Fibroblast of skin of back (primary cell): ENCODE measurements at regions not wholly inside any gene's neighbourhood (a gene's known extent, or its start where the extent isn't known, plus 50 kb on each side); places are given as distances from the start of the nearest gene placed in this dataset.

Experiments
- DNase-seq: peaks from one replicate; pipeline ENCODE4 v3.0.0-alpha.2; 2013

DNA sequence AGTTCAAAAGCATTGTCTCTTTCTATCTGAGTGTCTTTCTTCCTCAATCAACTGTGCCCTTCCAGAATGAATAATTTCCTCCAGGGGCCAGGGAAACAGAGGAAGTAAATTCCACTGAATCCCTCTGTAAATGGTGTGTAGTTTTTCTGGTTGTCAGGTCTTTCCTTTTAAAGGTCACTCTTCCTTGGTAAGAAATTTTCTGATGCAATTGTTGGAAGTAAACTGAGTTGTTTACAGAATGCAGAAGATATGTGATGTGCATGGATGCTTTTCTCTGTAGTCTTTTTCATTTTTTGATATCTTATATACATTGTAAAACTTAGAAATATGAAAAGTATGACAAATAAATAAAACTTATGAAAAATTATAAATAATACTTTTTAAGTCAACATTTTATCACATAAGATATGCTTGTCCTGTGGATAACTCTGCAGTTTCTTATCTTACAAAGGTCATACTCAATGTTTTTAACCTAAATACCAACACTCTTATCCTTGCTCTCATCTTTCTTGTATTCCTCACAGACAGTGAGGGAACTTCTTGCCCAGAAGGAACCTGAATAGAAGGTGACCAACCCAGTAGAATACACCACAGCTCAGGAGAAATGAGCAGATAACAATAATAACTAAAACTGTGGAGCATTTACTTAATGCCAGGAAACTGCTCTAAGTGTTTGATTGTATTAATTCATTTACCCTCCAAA, 234.5 kb downstream of the METTL4 start:
- DNase-seq = no peak

GRCh38 chr18:2337552-2338141, 233.7 kb downstream of the METTL4 start:
- DNase-seq = peak; percentile 25

DNA sequence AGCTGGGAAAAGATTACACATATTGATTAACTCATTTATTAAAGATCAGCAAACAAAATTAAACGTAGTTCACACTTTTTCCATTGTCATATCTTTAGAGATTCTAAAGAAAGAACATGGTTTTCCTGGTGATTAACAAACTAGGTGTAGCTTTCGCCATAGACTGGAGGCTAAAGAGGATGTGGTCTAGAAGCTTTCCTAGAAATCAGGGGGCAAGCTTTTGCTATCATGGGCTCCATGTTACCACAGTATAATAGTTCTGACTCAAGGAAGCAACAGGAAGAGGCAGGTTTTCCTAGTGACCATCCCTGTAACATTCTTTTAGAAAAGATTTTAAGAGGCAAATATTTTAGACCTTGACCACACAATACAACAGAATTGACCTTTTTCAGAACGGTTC, 232.7 kb downstream of the METTL4 start:
- DNase-seq = no peak

GRCh38 chr18:2340335-2340734, 231.0 kb downstream of the METTL4 start:
- no peak for DNase-seq

GRCh38 chr18:2348003-2348402, 223.3 kb downstream of the METTL4 start:
- no peak for DNase-seq

DNA sequence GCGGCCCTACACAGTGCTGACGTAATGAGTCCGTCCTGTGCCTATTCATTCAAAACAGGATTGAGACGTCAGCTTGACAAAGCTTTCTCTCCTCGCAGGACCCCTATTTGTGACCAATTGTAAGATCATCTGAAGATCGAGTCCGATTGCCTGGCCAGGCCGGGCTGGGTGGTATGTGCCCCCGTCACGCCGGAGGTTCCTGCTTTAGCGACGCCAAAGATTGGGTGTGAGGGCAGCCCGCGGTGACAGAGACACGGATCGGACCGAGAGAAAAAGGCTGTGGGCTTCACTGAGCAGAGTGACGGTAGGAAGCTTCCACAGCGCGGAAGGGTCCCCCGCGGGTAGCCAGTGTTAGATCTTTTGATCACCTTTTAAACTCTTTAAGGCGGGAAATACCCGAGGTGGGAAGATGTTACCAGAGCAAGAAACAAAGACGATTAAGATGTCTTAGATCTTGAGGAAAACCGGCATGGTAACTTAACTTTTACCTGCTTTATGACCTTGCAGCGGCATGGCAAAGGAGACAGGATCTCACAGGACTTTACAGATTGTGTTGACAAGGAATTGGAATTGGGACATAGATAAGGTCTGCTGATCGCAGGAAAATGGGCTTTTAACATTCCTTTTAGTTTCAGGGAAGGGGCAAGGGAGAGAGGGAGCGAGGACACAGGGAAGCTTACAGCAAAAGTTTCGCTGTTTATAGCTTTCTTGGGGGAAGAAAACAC, 220.0 kb downstream of the METTL4 start:
- no peak for DNase-seq

DNA sequence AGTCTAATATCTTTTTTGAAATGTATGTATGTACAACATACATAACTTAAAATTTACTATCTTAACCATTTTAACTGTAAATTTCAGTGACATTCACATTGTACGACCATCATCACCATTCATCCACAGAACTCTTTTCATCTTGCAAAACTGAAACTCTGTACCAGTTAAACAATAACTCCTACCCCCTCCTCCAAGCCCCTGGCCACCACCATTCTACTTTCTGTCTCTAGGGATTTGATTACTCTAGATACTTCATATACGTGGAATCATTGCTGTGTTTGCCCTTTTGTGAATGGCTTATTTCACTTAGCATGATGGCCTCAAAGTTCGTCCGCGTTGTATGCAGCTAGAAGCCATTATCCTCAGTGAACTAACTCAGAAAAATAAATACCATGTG, 217.0 kb downstream of the METTL4 start:
- DNase-seq = no peak

- no peak for DNase-seq
Observed at GRCh38 chr18:2356906-2357305, 214.4 kb downstream of the METTL4 start.

DNA sequence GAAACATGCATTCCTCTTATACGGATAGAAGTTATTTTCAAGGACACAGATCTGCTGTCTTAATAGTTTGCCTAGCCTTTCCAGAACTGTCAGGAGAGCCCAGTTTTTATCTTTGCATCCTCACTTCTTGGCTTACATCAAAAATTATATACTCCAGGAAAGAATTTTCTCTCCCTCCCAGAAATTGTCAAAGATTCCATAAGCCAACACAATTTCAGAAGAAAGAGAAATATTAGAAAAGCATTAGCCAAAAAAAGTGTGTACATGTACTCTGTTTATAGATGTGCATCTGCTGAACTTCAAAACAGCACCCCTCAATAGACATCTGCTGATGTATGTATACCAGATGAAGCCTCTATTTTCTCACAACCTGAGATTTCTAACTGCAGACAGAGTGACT, 210.4 kb downstream of the METTL4 start:
- DNase-seq = no peak

GRCh38 chr18:2368102-2368501, 203.2 kb downstream of the METTL4 start:
- DNase-seq = no peak

GRCh38 chr18:2376707-2377106, 194.6 kb downstream of the METTL4 start:
- DNase-seq = no peak

- DNase-seq = no peak
Observed at GRCh38 chr18:2380101-2380500, 191.2 kb downstream of the METTL4 start.

DNA sequence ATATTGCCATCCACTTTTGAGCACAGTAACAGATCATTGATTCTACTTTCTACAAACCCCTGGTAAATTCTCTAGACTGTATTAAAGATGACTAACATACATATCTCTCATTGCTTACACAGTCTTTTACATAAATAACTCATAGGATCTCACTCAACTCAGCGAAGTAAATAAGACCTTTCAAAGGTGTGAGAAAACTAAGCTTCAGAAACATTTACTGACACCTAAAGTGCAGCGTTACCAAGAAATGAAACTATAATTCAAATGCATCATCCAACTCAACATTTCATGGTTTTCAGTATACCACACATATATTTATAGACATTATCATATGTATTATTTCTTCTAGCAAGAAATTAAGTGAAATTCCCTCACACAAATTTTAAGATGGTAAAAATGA, 189.8 kb downstream of the METTL4 start:
- no peak for DNase-seq

GRCh38 chr18:2387588-2387987, 183.7 kb downstream of the METTL4 start:
- DNase-seq = no peak

DNA sequence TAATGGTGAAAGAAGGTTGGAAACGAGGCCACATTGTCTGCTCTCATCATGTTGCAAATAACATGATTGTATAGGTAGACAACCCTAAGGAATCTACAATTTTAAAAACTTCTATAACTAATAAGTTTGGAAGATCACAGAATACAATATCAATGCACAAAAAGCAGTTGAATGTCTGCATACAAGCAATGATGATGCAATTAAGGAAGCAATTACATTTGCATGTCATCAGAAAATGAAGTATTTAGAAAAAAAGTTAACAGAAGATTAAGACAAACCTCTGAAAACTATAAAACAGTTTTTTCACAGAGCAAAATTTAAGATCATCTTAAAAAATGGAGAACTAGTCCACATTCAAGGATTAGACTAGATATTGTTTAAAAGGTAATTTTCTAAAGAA, 181.1 kb downstream of the METTL4 start:
- no peak for DNase-seq

DNA sequence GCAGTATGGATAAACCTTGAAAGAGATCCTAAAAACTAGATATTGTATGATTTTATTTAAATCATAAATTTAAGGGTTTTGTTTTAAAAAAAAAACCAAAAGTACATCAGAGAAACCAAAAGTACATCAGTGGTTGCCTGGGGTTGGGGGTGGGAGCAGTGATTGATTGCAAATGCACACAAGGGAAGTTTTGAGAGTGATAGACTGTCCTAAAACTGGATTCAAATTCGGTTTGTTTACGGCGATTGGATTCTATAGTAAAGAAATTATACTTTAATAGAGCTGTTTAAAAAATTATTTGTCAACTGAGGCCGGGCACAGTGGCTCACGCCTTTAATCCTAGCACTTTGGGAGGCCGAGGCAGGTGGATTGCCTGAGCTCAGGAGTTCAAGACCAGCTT, 179.8 kb downstream of the METTL4 start:
- DNase-seq = no peak

DNA sequence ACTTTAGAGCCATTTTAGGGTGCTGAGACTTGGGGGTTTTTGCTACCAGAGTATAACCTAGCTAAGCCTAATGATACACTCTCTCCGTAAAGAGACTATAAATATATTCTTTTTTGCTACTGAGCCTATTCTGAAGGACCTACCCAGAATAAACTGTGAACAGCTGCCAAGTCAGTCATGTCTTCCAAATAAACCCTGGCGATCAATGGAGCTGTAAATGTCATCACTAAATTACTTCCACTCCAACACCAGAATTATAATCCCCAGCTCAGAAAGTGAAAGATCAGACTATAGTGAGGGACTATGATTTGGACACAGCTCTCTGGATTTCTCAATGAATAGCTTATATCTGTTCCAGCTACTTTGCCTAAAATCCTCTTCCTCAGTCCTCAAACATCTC, 178.9 kb downstream of the METTL4 start:
- DNase-seq = no peak

DNA sequence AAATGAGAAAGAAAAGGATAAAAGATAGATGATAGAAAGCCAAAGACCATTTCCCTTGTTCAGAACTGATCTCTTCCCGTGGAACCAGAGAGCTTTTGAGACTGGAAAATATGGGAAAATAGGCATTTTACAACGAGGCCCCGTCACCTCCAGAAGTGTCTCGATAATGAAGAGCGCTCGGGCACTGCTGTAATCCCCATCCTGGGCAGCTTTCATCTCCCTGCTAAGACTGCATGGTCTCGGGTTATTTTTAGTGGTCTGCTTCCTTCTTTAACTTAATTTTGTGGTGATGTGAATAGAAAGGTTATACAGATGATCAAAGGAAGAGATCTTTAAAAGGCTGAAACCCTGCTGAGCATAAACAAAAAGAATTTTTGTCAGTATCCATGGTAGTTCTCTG, 176.6 kb downstream of the METTL4 start:
- no peak for DNase-seq

GRCh38 chr18:2395427-2396161, 175.7 kb downstream of the METTL4 start:
- DNase-seq = no peak

DNA sequence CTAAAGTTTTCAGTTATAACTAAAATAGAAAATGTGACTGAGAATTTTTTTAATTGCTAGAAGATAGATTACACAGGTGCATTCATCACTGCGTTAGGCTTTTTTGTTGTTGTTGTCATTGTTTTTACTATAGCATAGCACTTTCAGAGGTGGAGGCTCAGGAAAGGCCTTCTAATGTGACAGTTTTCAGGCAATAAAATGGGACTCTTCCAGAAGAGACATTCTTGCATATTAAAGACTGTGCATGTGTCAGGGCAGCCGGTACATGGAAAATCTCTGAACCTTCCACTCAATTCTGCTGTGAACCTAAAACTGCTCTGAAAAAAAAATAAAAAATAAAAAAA, 175.2 kb downstream of the METTL4 start:
- DNase-seq = no peak

DNA sequence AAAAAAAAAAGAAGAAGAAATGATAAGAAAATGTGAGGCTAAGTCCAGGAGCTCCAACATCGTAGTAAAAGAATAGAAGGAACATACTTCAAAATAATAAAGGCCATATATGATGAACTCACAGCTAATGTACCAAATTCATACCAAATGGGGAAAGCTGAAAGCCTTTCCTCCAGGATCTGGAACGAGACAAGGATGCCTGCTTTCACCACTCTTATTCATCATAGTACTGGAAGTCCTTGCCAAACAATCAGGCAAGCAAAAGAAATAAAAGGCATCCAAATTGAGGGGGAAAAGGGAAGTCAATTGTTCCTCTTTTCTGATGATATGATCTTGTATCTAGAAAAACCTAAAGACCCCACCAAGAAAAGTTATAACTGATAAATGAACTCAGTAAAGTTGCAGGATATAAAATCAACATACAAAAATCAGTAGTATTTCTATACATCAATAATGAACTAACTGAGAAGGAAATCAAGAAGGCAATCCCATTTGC, 170.6 kb downstream of the METTL4 start:
- no peak for DNase-seq

DNA sequence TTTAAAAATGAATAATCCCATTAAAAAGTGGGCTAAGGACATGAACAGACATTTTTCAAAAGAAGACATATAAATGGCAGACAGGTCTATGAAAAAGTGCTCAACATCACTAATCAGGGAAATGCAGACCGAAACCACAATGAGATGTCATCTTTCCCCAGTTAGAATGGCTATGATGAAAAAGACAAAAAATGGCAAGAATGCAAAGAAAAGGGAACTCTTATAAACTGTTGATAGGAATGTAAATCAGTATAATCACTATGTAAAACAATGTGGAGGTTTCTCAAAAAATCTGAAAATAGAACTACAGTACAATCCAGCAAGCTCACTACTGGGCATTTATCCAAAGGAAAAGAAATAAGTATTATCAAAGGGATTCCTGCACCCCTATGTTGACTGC, 169.2 kb downstream of the METTL4 start:
- peak; percentile 58 for DNase-seq

DNA sequence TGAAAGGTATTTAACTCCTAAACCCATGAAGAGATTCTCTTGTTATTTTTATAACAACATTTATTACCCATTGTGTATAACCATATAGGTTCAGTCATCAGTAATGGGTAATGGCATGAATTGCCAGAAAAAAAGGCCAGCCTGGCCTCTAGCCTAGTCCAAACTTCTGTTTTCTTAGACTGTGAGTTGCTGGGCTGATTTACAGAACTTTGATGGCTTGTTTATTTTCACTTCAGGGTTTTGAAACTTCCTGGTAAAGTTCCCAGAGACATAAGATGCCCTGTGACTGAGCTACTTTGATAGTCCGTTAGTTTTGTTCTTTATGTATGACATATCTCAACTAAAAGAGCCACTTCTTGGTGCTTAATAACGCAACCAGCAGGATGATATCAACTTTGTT, 164.8 kb downstream of the METTL4 start:
- no peak for DNase-seq
